ENCODE measurements at regions not wholly inside any gene's neighbourhood (a gene's known extent, or its start where the extent isn't known, plus 50 kb on each side); places are given as distances from the start of the nearest gene placed in this dataset.

DNA sequence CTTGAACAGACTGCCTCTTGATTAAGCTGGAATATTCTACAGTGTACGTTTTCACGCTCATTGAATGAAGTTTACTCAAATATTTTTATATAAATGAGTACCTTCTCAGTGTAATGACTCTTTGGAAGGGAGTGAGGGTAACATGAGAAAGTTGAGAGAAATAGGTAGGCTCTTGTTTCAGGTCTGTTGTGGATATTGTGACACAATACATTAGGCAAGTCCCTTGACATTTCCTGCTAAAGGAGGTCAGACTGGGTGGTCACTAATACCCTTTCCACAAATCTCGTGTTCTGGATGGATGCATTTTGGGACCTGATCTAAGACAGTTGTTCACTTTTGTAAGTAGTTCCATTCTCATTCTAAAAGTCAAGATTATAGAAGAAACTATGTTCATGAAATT, 324.8 kb upstream of the AZI2 start:
- DNase-seq (ENCODE audit: extremely low spot score) = no peak
- H3K4me1 ChIP-seq = peaks cover 0 to under 1% (median 0%) of the 10 kb centered on the region in 4 donors
- no peak for TF ChIP-seq POLR2AphosphoS5 (IDR thresholded peaks at IDR 0.05)
- TF ChIP-seq, protein P1, sequence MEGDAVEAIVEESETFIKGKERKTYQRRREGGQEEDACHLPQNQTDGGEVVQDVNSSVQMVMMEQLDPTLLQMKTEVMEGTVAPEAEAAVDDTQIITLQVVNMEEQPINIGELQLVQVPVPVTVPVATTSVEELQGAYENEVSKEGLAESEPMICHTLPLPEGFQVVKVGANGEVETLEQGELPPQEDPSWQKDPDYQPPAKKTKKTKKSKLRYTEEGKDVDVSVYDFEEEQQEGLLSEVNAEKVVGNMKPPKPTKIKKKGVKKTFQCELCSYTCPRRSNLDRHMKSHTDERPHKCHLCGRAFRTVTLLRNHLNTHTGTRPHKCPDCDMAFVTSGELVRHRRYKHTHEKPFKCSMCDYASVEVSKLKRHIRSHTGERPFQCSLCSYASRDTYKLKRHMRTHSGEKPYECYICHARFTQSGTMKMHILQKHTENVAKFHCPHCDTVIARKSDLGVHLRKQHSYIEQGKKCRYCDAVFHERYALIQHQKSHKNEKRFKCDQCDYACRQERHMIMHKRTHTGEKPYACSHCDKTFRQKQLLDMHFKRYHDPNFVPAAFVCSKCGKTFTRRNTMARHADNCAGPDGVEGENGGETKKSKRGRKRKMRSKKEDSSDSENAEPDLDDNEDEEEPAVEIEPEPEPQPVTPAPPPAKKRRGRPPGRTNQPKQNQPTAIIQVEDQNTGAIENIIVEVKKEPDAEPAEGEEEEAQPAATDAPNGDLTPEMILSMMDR (IDR thresholded peaks at IDR 0.05) = no peak
- TF ChIP-seq POLR2A (IDR thresholded peaks at IDR 0.05; ENCODE audit: low read depth) = no peak
- H3K27ac ChIP-seq (replicated peaks in 1 of 4) = no peak overlapping the region
- no peaks in the 10 kb centered on the region for H3K36me3 ChIP-seq
- H3K4me3 ChIP-seq = no peak overlapping the region
- intact Hi-C loops (cut with DNase I) = no loop called here
- H3K27me3 ChIP-seq = no peaks in the 10 kb centered on the region
- WGBS = 80% methylated on average over 3 of the region's 3 CpGs
- H3K9me3 ChIP-seq = no peaks in the 10 kb centered on the region

DNA sequence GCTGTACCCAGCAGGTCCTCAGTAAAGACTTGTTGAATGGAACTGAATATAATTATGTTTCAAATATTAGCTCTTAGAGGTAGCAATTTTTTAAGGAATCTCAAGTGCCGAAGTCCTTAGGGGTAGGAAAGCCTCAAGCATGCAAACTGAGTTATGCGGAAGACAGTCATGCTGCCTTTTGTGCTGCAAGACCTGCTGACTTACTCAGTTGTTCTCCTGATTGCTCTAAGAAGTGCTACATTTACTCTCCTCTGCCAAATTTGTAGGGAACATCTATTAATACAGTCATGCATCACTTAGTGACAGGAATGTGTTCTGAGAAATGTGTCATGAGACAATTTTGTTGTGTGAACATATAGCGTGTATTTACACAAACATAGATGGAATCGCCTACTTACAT, 325.6 kb upstream of the AZI2 start:
- Histone ChIP-seq H3K4me3 (no peak overlapping the region), H3K27me3 (no peaks in the 10 kb centered on the region), H3K9me3 (no peaks in the 10 kb centered on the region), H3K36me3 (no peaks in the 10 kb centered on the region), H3K4me1 (no peaks in the 10 kb centered on the region), H3K27ac (replicated peaks in 1 of 4) (no peak overlapping the region)
- intact Hi-C loops (cut with DNase I) = no loop called here
- 92% methylated on average over 4 of the region's 4 CpGs for WGBS
- no peak for DNase-seq (ENCODE audit: extremely low spot score)
- no peak for TF ChIP-seq EP300 (IDR thresholded peaks at IDR 0.05)
- no peak for TF ChIP-seq POLR2A (IDR thresholded peaks at IDR 0.05; ENCODE audit: low read depth)
- no peak for TF ChIP-seq POLR2AphosphoS5 (IDR thresholded peaks at IDR 0.05)
- TF ChIP-seq, protein P1 (IDR thresholded peaks at IDR 0.05) = no peak

DNA sequence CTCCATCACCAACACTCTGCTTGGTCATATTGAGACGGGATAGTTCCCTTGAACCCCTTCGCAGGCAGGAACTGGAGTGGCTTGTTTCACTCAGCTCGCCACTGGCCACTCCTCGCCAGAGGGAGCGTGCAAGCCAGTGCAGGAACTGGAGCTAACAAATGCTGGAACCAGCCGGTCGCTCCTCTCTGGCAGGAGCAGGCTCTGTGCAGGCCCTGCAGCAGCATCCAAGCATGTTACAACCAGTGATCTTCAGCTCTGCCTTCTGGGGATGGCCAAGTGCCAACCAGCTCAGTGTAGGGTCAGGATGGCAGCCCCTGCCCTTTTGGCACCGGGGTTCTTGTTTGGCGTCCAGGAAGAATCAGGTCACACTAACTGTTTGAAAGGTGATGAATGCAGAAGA, 329.0 kb upstream of the AZI2 start:
- H3K9me3 ChIP-seq = no peaks in the 10 kb centered on the region
- intact Hi-C loops (cut with DNase I) = no loop called here
- H3K36me3 ChIP-seq = no peaks in the 10 kb centered on the region
- H3K27ac ChIP-seq (replicated peaks in 1 of 4) = no peak overlapping the region
- H3K27me3 ChIP-seq = no peaks in the 10 kb centered on the region
- no peaks in the 10 kb centered on the region for H3K4me1 ChIP-seq
- 89% methylated on average over 9 of the region's 9 CpGs for WGBS
- DNase-seq (ENCODE audit: extremely low spot score) = no peak
- TF ChIP-seq POLR2AphosphoS5 (IDR thresholded peaks at IDR 0.05) (no peak), EP300 (IDR thresholded peaks at IDR 0.05) (no peak), POLR2A (IDR thresholded peaks at IDR 0.05; ENCODE audit: low read depth) (no peak)
- TF ChIP-seq, protein P1 (IDR thresholded peaks at IDR 0.05) = no peak
- no peak overlapping the region for H3K4me3 ChIP-seq

DNA sequence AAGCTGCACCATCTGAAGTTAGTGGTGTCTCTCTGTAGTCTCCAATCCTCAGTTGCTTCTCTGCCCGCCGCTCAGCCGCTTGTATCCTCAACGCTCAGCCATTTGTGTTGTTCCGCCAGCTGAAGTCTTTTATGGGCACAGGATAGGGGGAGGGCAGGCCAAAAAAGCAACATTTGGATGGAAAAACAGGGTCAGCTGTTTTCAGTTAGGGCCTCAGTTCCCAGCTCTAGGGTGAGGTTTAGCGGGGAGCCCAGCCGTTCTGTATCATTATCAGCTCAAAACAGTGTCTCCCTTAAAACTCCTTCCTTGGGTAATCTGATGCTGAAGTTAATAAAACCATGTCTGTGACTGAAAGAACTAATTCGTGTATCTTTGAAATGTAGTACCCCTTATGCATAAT, 329.5 kb upstream of the AZI2 start:
- H3K27ac ChIP-seq (replicated peaks in 1 of 4) = no peak overlapping the region
- no peaks in the 10 kb centered on the region for H3K36me3 ChIP-seq
- no peaks in the 10 kb centered on the region for H3K9me3 ChIP-seq
- no peaks in the 10 kb centered on the region for H3K4me1 ChIP-seq
- H3K27me3 ChIP-seq = no peaks in the 10 kb centered on the region
- 85% methylated on average over 8 of the region's 8 CpGs for WGBS
- no peak for DNase-seq (ENCODE audit: extremely low spot score)
- intact Hi-C loops (cut with DNase I) = no loop called here
- no peak for TF ChIP-seq EP300 (IDR thresholded peaks at IDR 0.05)
- TF ChIP-seq, protein P1 (IDR thresholded peaks at IDR 0.05) = no peak
- TF ChIP-seq POLR2AphosphoS5 (IDR thresholded peaks at IDR 0.05) = no peak
- no peak for TF ChIP-seq POLR2A (IDR thresholded peaks at IDR 0.05; ENCODE audit: low read depth)
- H3K4me3 ChIP-seq = no peak overlapping the region

DNA sequence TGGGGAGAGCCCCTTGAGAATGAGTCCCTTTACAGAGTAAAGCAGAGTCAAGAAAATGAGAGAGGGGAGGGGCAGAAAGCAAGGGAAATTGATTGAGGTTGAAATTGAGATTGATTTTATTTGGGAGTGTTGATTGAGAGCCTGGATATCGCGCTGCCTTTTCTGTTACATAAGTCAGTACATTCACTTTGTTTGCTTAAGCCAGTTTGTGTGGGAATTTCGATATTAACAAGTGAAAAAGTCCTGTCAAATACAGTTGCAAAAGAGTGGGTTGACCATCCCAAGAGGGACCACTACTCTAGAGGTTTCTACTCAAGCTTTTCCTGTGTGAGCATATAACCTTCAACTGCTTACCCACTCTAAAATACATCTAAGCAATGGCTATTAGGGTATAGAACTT, 331.4 kb upstream of the AZI2 start:
- H3K4me1 ChIP-seq = no peaks in the 10 kb centered on the region
- TF ChIP-seq POLR2AphosphoS5 (IDR thresholded peaks at IDR 0.05) (no peak), EP300 (IDR thresholded peaks at IDR 0.05) (no peak), POLR2A (IDR thresholded peaks at IDR 0.05; ENCODE audit: low read depth) (no peak)
- TF ChIP-seq, protein P1 (IDR thresholded peaks at IDR 0.05) = no peak
- H3K27me3 ChIP-seq = no peaks in the 10 kb centered on the region
- WGBS = 93% methylated on average over 3 of the region's 3 CpGs
- no peak overlapping the region for H3K4me3 ChIP-seq
- no peaks in the 10 kb centered on the region for H3K36me3 ChIP-seq
- H3K27ac ChIP-seq (replicated peaks in 1 of 4) = no peak overlapping the region
- intact Hi-C loops (cut with DNase I) = no loop called here
- no peak for DNase-seq (ENCODE audit: extremely low spot score)
- H3K9me3 ChIP-seq = no peaks in the 10 kb centered on the region

Data from esophagus muscularis mucosa (tissue), 4 donors.